M059J (cell line): ENCODE measurements at regions not wholly inside any gene's neighbourhood (a gene's known extent, or its start where the extent isn't known, plus 50 kb on each side); places are given as distances from the start of the nearest gene placed in this dataset.

Experiments
- DNase-seq: peaks from one replicate; pipeline ENCODE4 v3.0.0-alpha.2; 2012; ENCODE audit warnings: low read depth

DNA sequence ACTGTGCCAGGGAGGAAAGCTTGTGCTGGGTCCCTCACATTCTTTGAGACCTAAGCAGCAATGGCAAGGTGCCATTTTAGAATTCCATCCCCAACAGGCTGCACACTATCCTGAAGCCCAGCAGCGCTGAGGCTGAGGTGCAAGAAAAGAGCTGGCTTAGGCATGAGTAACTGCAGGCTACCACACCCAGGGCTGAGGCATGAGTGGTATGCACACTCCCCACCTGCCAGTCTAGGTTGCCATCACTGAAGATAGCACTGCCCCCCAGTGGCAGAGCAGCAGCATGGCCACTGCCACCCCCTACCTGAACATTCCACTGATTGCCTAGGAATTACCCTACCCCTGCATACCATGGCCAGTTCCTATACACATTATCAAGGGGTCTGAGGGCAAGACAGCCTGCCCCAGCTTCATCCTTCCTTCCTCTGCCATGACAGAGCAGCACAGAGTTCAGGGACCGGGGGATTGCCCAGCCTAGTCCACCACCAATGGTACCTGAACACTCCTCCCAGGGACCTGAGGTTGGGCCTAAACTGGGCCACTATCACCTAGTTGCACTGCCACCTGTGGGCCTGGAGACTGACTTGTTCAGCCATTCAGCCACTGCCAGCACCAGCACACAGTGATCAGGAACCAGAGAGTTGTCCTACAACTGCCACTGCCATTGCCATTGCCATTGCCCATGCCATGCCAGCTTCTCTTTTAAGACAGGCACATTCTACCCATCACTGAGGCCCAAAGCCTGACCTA, 129.8 kb downstream of the SATB1 start:
- peak; percentile 91 for DNase-seq

DNA sequence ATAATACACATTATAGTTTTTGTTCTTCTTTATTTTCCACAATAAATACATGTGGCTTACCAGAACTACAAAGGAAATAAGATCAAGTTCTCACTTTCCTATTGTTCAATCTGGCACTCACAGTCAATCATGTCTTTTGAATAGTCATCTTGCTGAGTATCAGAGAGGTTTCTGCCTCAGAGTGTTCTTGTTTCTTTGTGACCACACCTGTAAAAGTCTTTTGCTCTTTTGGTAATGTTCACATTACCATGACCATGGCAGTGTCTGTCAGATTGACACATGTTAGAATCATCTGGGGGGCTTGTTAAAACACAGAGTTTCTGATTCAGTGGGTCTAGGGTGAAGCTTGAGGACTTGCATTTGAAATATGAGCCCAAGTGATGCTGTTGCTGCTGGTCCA, 135.0 kb downstream of the SATB1 start:
- no peak for DNase-seq

DNA sequence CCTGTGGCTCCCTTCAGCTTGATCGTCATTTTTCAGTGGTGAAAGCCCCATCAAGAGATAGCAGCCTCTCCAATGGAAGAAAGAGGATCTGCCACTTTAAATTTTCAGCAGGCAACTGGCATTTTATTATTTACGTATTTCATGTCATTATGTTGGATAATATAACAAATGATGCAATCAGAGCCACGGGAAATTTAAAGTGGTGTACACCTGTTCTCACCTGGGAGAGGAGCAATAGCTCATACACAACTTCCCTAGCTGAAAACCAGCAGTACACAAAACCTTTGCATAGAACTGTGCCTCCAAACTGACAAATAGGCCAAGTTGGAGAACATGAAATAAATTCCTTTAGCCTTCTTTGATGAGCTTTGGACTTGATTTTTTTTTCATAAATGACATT, 136.9 kb downstream of the SATB1 start:
- no peak for DNase-seq

DNA sequence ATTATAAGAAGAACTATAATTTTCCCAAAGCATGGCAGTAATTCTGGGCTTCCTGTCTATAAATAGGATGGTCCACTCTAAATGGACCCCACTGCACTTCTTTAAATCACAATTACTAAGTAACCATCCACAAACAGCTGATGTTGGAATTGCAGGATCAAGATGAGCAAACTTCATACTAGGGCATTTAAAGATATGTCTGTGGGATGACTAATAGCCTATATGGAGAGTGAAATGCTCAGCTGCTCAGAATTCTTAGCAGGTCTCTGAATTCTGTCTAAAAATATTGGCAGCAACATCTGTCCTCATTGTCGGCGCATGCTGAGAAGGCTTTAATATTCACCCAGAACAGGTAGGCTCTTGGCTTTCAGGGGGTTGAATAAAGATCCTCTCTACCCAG, 140.4 kb downstream of the SATB1 start:
- DNase-seq = no peak

DNA sequence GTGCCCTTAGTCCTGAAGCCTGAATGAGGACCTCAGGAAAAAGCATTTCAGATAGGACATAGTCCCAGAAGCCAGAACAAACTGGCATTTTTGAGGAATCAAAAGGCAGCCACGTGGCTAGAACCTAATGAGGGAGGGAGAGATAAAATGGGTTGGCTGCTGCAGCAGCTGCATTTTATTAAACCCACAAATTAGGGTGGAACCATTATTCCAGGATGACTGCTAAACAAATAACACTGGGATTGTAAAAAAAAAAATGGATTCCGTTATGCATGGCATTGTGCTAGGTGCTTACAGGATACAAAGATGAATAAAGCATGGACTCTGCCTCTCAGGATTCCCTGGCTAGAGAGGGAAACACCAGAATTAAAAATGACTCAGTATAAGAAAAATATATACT, 141.5 kb downstream of the SATB1 start:
- no peak for DNase-seq

DNA sequence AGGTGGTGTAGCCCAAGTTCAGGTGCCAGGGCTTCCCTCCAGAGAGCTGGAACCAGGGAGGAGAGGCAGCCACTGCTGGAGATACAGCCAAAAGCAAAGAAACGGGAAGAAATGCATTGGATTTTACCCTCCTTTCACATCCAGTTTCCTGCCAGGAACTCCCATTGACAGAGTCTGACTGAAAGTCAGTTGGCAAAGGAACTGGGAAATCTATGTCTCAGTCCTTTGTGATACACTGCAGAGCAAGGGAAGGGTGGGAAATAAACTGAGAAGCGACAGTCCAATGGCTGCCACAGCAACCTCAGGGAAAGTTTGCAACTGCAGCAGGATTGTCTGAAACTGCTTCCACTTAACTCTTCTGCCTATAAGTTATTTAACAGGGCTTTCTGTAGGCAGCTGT, 142.6 kb downstream of the SATB1 start:
- no peak for DNase-seq

DNA sequence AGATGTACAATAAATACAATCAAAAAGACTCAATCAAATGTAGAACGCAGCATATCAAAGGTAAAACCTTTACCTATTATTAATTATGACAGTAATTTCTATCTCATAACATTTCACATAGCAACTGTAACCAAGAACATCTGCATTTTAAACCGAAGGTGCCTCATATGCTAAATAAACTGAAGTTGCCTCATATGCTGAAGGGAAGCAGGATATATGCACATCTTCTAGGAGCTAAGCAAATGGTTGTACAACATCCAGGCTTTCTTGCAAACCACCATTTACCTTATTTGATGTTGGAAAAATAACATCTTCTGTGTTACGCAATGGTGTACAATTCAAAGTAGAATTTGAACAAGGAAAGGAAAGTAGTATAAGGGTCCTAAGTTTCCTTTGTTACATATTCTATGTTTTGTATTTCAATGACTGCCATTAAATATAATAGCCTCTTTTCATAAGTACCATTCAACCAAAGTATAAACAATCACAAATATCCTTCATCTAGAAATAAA, 145.9 kb downstream of the SATB1 start:
- no peak for DNase-seq

DNA sequence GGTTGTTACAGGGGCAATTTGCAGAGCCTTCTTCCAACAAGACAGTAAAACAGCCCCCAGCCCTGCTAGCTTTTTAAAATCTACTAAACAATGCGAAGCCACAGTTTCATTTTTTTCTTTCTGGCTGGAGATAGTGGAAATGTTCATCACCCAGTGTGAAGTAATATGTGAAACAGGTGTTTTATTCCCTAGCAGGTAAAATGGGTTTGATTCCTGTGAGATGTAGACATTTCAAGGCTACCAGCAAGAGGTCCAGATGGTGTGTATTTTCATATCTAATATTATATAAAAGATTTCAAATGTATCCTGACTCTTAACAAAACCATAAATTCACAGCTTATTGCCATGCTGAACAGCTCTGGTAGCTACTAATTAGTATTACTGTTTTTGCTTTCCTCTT, 160.3 kb downstream of the SATB1 start:
- DNase-seq = no peak

DNA sequence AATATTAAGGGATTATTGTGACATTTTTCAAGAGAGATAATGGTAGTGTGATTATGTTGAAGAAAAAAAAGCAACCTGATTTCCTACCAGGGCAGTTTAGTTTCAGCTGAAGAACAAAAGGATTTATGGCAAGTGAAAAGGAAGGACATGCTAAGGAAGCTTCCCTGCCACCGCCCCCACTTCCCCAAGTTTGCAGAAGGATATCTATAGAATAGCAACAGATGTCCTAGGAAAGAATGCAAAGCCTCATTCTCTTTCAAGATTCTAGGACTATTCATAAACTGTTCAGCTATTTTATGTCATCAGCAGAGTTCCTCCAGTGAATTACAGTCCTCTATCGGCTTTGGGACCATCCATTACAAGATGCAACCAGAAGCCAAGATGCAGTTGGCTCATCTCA, 160.8 kb downstream of the SATB1 start:
- no peak for DNase-seq

DNA sequence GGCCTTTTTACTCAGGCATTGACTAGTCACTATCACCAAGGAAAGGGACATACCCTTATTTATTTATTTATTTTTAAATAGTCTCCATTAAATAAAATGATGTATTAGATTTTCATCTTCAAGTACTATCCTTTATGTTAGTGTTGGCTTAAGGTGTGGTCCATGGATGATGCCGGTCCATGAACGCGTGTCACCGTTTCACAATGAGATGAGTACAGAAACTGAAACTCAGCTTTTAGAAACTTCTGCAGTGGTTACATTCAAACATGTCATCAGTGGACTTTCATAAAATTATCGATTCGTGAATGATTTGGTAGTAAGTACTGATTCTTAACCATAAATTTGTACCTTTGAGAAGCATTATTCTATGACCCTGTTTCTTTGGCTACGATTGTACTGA, 166.6 kb downstream of the SATB1 start:
- no peak for DNase-seq

DNA sequence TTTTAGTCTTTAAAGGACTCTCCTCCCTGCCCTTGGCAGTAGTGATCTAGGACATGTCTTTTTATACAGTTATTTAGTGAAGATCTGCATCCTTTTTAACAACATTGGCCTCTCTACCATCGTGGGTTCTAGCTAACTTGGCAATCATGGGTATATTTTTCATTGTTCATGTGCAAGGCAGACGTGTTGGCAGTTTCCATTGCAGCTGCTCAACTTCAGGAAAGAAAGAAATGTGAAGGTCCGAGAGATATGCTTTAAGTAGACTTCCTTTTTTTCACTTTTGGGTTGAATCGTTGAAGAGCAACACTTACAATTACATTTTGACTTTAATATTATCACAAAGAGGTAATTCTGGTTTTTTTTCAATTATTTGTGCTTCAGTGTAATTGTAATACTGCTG, 172.6 kb downstream of the SATB1 start:
- no peak for DNase-seq

DNA sequence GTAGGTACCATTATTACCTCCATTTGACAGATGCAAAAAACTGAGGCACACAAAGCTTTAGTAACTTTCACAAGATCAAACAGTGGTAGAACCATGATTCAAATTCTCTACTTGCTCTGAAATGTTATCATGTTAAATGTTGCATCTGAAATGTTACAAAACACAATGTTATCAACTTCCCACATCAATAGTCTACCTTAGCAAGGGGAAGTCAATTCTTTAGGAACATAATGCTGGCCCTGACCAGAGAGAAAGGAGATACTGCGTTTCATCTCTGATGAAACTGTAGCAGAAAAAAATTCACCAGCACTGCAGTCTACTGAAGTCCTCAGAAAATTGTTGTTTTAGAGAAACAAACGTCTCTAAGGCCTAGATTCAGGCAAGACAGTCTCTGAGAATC, 174.1 kb downstream of the SATB1 start:
- DNase-seq = no peak

DNA sequence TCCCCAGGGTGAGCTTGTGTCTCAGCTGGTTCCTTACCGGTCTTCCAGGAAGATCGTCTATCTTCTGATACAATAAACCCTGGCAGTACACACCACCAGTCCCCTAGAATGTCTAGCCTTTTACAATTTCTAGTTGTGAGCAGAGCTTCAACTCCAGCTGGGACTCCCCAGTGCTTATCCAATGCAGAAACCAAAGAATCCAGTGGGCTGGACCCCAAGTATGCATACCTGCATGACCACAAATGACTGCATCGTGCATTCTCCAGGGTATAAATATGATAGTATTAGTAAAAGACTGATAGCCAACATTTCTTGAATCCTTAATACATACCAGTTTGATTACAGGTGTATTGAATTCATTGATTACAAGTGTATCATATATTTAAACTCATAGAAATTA, 176.0 kb downstream of the SATB1 start:
- no peak for DNase-seq

DNA sequence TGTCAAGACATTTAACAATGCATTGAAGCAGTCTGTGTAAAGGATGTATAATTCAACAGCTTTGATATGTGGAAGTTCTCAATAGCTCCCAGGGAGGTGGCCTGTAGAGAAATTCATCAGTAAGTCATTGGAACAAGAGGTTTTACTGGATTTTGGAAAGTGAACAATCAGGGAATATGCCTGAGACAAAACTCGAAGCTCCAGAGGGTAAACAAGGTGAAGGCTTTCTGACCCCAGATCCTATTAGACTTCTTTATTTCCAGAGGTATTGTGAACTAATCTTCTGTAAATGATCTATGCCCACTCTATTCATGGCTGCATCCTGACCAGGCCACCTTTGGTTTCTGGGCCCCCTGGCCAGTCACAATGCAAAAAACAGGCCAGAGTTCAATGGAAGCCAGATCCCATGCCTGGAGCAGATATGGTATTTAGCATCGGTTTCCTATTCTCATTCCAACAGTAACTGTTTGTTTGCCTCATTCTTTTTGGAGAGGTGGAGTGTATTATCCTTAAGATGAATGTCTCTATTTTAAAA, 177.3 kb downstream of the SATB1 start:
- no peak for DNase-seq

DNA sequence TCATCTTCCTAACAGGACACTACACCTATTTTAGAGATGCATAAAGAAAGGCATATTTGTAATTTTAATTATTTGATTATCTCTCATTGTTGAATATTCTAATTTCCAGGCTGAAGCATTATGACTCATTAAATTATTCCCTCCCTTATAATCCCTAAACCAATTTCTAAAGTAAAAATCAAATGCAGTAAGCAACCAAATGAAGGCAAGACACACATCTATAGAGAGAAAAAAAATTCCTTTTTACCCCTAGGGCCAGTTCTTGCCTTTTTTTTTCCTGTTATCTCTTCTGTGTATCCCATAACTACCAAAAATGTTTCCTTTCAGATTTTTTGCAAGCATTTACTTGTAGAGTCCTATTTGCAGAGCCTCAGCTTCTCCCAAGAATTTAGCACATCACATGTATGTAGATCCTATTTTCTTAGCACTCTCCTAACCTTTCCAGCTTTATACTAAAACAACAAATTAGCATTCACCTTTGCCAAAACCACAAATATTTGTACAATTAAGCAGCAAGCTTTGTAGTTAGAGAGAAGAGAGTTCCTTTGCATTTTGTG, 177.9 kb downstream of the SATB1 start:
- DNase-seq = peak; percentile 8

DNA sequence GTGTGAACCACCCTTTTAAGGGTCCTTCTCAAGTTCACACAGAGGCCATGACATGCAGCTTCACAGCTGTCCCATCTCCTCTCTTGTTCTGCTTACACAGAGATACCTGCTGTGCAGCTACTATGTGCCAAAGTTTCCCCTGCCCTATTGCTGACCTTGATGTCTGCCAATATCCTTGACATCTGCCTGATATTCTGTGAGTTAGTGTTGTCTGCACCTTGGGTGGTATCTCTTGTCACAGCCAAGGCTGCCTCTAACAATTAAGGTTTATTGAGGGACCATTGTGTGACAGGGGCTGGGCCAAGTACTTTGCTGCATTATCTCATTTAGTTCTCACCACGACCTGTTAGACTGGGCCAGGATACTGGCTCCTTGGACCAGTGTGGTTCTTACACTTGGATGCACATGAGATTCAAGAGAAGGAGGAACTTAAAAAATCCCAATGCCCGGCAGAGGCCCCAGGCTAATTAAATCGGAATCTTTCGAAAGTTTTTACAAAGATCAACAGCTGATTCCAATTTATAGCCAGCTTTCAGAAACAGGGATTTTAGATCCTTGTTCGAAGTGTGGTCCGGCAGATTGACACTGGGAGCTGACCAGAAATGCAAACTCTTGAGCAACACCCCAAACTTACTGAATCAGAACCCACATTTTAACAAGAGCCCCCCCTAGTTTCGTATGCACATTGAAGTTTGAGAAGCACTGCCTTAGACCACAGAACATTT, 178.6 kb downstream of the SATB1 start:
- DNase-seq = peak; percentile 20

DNA sequence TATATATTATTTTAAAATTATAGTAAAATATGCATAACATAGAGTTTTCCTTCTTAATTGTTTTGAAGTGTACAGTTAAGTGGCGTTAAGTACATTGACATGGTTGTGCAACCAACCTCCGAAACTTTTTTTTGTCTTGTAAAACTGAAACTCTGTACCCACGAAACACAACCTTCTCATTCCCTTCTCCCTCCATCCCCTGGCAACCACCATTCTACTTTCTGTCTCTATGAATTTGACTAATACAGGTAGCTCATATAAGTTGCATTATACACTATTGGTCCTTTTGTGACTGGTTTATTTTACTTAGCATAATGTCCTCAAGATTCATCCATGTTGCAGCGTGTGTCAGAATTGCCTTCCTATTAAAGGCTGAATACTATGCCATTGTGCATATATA, 179.4 kb downstream of the SATB1 start:
- DNase-seq = no peak

DNA sequence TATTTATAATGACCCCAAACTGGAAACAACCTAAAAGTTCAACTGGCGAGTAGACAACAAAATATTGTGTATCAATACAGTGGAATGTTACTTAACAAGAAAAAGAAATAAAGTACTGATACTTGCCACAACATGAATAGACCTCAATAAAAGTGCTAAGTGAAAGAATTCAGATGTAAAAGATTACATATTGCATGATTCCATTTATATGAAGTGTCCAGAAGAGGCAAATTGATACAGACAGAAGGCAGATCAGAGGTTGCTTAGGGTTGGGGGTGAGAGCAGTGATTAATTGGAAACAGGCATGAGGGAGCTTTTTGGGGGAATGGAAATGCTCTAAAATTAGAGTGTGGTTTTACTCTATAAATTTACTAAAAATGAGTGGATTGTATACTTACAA, 183.3 kb downstream of the SATB1 start:
- DNase-seq = no peak

DNA sequence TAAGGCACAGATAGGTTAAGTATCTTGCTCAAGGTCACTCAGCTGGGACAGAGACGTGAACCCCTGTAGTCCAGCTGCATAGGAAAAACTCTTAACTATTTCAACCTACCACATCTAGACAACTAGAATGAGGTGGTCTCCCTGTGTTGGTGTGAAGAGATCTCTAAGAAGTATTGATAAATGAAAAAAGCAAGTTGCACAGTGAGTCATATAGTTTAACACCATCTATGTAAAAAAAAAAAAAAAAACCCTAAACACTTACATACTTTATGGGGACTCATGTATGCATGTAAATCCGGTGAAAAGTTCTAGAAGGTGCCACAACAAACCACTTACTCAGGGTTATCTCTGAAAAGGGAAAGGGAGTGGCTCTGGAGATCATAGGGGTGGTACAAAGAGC, 185.5 kb downstream of the SATB1 start:
- DNase-seq = no peak

DNA sequence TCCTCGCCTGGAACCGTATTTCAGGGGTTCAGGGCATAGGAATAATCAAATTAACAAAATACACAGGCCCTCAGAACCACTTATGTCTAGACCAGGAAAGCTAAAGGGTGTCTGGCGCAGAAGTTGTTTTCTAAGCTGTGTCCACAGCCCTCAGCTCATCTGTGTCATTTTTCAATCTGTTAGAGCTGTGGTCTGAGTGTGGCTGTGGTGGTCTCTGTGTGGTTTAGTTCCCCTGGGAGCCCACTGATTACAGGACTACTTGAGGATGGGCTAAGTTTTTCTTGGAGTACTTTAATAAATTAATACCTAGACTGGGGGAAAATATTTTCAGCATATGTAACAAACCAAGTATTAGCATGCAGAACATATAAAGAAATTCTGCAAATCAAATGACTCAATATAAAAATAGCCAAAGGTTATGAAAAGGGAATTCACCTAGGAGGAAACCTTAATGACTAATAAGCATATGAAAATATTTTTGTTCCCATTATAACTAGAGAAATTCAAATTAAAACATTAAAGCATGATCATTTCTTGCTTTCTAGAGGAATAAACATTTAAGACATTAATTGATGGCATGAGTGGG, 186.3 kb downstream of the SATB1 start:
- no peak for DNase-seq

DNA sequence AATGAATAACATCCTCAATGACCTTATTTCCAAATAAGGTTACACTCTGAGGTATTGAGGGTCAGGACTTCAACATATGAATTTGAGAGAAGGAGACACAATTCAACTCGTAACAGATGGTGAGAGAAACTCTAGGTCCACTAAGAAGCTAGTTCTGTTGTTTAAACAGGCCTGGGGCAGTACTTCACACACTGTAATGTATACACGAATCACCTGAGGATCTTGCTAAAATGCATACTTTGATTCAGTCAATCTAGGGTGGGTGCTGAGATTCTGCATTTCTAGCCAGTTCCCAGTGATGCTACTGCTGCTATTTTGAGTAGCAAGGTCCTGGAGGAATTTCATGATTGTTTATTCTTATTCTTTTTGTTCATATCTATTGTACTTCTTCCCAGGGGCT, 186.8 kb downstream of the SATB1 start:
- DNase-seq = no peak

DNA sequence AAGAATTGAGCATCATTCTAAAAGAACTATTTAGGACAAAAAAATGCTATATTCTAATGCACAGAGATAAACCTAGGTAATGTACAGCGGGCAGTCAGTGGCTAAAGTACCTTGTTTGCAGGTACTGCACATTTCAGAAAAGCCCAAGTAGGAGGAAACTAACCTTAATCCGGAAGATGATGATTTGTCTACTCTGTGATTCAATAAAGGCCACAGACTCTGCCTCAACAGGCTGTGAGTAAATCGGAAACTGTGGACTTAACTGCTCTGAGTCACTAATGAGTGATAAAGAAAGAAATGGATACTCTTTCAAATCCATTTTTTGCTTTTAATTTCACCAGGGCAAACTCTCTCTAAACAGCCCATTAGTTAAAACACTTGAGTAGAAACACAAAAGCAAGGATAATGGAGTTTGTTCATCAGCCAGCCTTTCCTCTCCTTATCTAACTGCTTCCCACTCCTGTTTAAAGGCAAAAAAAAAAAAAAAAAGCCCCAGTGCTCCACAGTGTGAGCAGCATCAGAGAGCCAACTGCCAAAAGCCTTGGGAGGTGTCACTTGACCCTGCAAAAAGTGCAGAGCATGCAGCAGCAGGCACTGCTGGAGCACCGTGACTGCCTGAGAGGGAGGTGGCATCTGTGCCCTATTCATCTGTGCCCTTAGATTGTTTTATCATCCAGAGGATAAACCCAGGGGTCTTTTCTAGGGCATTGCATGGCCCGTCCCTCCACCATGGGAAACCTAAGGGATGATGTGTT, 187.7 kb downstream of the SATB1 start:
- DNase-seq = peak; percentile 77
